HG02973 (cell line): ENCODE measurements at regions not wholly inside any gene's neighbourhood (a gene's known extent, or its start where the extent isn't known, plus 50 kb on each side); places are given as distances from the start of the nearest gene placed in this dataset.
"Not testable (repeated sequence)": the region's sequence is repeated elsewhere in the genome, so short reads cannot be mapped to it uniquely, and the experiment has no call there.

ENCODE experiments used
- ATAC-seq: cut with Tn5 transposase; IDR thresholded peaks from one replicate; pipeline ENCODE4 v1.9.1; 2021; ENCODE audit warnings: moderate library complexity; ENCODE audit not compliant: unreplicated experiment

- no peak for ATAC-seq
These were observed 233.4 kb upstream of the SYT10 start for GRCh38 chr12:33672836-33673577.

- ATAC-seq: no peak
These were observed 237.2 kb upstream of the SYT10 start for GRCh38 chr12:33676866-33677265.

DNA sequence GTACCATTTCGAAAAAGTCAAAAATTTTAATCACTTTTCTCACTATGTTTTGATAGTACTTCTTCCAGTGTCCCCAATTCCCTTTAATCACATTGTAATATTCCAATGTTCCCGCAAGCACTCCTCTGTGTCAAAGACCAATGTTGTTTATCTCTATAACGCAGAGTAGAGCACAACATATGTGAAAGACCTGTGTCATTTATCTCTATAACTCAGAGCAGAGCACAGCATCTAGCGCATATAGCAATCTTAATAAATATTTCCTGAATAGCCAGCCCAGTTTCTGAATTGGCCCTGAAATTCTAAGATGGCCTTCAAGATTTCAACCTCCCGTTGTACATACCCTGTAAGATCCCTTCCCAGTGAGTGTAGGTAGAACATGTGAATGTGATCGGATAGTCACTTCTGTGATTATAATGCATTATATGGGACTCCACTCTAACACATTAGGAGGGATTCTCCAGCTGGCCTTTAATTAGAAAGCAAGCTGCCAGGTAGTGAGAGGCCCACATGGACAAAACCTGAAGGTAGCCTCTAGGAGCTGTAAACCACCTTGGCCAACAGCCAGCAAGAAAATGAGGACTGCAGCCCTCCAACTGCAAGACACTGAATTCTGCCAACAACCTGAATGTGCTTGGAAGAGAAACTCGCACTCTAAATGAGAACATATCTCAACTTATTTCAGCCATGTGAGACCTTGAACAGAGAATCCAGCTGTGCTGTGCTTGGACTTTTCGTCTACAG lies 238.8 kb upstream of the SYT10 start:
- ATAC-seq: no peak

GRCh38 chr12:33690562-33690961 lies 250.9 kb upstream of the SYT10 start:
- no peak for ATAC-seq

DNA sequence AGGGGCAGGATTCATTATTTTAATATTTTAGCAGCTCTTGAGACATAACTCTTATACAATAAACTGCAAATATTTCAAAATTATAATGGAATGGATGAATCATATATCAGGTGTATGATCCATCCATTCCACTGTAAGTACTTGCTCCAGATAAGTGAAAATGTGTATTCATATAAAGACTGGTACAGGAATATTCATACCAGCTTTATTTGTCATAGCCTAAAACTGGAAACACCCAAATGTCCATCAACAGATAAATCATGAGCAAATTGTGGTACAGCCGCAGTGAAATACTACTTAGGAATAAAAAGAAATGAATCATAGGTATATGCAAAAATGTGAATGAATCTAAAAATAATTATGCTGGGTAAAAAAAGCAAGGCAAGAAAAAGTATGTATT lies 263.6 kb upstream of the SYT10 start:
- no peak for ATAC-seq

GRCh38 chr12:33706927-33707326 lies 267.3 kb upstream of the SYT10 start:
- ATAC-seq: no peak

GRCh38 chr12:33708935-33709334 lies 269.3 kb upstream of the SYT10 start:
- no peak for ATAC-seq

DNA sequence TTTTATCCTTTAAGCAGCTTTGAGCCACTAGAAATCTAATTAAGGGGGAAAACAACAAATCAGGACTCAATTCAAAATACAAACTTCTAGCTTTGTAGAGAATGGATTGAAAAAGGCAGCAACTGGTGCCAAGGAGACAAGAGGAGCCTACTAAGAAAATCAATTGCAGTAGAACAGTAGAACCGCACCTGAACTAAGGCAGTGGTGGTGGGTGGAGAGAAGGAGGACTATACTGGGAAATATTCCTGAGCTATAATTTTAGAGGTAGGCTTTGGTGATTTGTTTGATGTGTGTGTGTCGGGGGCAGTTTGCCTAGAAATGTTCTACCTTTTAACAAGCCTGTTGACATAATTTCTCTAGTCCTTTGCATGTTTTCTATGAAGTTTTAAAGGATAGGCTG lies 270.9 kb upstream of the SYT10 start:
- no peak for ATAC-seq

- ATAC-seq: no peak
These were observed 279.0 kb upstream of the SYT10 start for GRCh38 chr12:33718631-33719030.

GRCh38 chr12:33721561-33721960 lies 281.9 kb upstream of the SYT10 start:
- ATAC-seq: no peak

- ATAC-seq: no peak
These were observed 285.2 kb upstream of the SYT10 start for GRCh38 chr12:33724867-33725266.

DNA sequence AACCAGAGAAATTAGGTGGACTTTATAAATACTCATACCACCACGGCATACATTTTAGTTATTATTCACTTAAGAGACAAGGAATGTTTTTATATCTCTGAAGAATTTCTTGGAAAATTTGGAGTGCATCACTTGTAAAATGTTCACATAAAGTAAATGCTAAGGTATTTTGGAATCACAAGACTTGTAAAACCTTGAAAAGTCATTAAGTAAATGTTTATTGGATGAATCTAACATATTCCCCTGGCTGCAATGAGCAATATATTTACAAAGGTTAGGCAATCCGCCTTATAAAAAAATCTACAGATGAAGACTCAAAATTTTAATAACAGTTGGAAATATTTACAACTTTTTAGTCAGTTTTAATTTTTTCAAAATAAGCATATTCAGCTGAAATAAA lies 287.4 kb upstream of the ALG10 start:
- no peak for ATAC-seq

GRCh38 chr12:33752854-33753253 lies 269.4 kb upstream of the ALG10 start:
- ATAC-seq: no peak

DNA sequence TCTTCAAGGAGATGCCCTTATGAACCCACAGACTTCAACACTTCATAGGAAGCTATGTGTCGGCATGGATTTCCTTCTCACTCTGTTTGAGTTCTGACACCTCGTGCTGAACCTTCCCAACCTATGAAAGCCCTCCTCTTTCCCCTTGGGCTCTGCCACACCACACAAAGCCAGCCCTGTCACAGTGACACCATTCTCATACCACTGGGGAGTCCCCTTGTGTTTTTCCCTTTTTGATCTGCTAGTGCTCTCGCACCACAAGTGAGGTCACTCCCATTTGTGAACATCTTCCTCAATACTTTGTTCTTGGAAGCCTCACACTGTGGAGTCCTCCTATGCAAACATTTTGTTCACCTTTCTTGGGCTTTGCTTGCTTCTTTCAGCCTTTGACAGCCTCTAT lies 264.6 kb upstream of the ALG10 start:
- ATAC-seq: no peak

GRCh38 chr12:33759279-33759678 lies 263.0 kb upstream of the ALG10 start:
- ATAC-seq: no peak

DNA sequence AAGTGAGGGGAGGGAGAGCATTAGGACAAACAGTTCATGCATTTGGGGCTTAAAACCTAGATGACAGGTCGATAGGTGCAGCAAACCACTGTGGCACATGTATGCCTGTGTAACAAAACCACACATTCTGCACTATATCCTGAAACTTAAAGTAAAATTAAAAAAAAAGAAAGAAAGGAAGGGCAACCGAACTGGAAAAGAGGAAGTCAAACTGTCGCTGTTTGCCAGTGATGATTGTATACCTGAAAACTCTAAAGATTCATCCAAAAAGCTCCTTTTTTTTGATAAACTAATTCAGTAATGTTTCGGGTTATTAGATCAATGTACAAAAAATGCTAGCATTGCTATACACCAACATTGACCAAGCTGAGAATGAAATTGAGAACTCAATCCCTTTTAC lies 259.0 kb upstream of the ALG10 start:
- ATAC-seq: no peak

DNA sequence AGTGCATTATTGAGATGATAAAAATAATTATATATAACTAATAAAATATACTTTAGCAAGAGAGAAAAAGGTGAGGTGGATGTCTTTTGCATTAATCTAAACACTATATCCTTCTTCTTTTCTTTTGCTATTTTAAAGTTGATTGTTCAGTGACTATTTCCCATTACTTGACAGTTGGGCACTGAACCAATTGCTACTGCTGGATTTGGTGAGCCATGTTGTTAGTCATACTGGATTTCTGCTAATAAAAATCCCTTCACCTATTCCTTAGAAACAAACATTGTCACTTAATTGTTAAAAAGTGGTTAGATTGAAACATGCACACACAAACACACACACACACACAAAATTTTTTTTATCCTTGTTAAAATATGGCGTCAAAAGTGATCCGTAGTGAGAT lies 251.6 kb upstream of the ALG10 start:
- ATAC-seq: no peak

GRCh38 chr12:33771889-33772288 lies 250.4 kb upstream of the ALG10 start:
- ATAC-seq: no peak

DNA sequence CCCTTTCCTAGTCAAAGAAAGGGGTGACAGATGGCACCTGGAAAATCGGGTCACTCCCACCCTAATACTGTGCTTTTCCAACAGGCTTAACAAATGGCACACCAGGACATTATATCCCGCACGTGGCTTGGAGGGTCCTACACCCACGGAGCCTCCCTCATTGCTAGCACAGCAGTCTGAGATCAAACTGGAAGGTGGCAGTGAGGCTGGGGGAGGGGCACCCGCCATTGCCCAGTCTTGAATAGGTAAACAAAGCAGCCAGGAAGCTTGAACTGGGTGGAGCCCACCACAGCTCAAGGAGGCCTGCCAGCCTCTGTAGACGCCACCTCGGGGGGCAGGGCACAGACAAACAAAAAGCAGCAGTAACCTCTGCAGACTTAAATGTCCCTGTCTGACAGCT lies 249.2 kb upstream of the ALG10 start:
- ATAC-seq: not testable (repeated sequence)

GRCh38 chr12:33786532-33786931 lies 235.8 kb upstream of the ALG10 start:
- ATAC-seq: no peak

DNA sequence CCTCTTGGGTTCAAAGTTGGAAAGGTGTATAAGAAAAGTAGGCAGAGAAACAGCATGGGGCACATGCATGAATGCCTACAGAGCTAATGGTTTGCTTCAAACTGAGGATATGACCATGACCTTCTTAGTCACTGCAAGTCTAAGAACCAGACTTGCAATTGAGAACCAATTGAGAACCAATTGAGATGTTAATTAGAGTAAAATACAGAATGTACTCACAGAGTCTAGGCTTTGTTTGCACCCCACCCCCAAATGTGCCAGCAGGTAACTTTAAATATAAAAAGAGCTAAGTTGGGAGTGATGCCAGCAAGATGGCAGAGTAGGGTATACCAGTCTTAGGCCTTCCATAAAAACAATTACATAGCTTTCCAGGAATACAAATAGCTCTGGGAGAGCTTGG lies 227.3 kb upstream of the ALG10 start:
- ATAC-seq: no peak

DNA sequence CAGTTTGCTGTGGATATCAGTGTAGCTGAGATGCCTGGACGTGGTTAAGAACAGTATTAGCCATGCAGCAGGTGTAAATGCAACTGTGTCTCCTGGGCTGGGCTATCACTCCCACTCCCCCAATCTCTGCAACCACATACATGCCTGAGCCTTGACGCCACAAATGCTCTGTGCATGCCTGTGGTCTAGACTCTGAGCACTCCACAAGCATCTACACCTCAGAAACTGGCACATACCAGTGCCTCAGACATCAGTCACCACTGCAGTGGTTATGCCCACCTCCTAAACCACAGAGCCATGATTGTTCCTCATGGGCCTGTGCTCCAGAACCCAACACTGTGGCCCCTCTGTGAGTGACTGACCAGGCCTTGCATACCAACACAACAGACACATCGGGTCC lies 226.8 kb upstream of the ALG10 start:
- ATAC-seq: no peak

GRCh38 chr12:33813536-33813935 lies 208.8 kb upstream of the ALG10 start:
- ATAC-seq: no peak
